ENCODE measurements at regions not wholly inside any gene's neighbourhood (a gene's known extent, or its start where the extent isn't known, plus 50 kb on each side); places are given as distances from the start of the nearest gene placed in this dataset.

DNA sequence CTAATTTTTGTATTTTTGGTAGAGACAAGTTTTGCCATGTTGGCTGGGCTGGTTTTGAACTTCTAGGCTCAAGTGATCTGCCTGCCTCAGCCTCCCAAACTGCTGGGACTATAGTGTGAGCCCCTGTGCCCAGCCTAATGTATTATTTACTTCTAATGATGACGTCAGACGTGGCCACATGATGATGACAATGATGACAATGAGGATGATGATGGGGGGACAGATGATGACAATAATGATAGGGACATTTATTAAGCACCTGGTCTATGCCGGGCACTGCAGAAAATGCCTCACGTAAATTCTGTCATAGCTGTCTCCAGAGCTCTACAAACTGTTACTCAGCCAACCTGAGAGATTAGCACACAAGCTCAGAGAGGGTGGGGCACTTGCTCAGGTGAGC is 169.3 kb downstream of the SHANK2 start:
- DNase-seq (no peak), ATAC-seq (replicated peaks) (no peak)
- no peak overlapping the region for H3K4me3 Mint-ChIP-seq
- H3K27me3 Mint-ChIP-seq: peaks cover 14 to 19% of the 10 kb centered on the region in 2 donors
- H3K36me3 Mint-ChIP-seq: no peaks in the 10 kb centered on the region
- H3K27ac Mint-ChIP-seq: no peak overlapping the region
- H3K4me1 Mint-ChIP-seq: peaks cover 0 to 5% of the 10 kb centered on the region in 2 donors
- no peaks in the 10 kb centered on the region for H3K9me3 Mint-ChIP-seq

DNA sequence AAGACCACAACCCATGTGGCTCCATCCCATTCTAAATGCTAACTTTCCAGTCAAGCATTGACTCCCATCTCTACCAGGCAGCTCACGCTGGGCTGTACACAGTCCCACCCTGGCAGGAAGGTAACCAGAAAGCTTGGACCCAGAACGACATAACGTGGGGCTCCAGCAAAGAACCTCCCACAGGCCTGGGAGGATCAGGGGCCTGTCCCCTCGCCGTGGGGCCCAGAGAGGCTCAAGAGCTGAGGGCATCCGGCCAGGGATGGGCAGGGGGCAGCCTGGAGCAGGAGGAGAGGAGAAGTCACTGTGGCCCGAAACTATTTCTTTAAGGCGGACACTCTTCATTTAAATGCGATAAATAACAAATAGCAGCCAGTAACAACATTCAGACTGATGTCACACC is 169.9 kb downstream of the SHANK2 start:
- DNase-seq: no peak

DNA sequence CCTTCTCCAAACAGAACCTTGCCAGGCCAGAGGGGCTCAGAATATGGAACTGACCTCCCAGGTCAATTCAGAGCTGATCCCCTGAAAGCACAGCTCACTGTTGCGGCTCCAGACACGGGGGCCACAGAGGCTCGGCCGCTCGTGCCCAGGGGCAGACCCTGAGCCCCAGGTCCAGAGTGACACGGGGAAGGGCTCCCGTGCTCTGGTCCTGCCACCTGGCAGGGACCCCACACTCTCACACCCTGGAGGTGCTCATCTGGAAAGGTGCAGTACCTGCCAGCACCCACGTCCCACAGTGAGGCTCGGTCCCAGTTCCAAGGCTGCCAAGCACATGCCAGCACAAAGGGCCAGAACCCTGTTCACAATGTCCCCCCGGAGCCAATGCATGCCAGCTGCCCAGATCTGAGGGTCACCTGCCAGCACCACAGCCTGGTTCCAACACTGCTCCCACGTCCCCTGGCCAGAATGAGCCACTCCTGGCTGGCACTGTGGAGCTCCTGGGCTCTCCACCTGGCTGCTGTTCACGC is 170.6 kb downstream of the SHANK2 start:
- H3K27ac Mint-ChIP-seq: no peak overlapping the region
- no peaks in the 10 kb centered on the region for H3K36me3 Mint-ChIP-seq
- peaks cover 24 to 25% of the 10 kb centered on the region in 2 donors for H3K27me3 Mint-ChIP-seq
- peaks cover 0 to 4% of the 10 kb centered on the region in 2 donors for H3K4me1 Mint-ChIP-seq
- DNase-seq (no peak), ATAC-seq (replicated peaks) (no peak)
- H3K4me3 Mint-ChIP-seq: no peak overlapping the region
- H3K9me3 Mint-ChIP-seq: no peaks in the 10 kb centered on the region

More for the DNA sequence above, 169.9 kb downstream of the SHANK2 start:
- H3K4me1 Mint-ChIP-seq: peaks cover 0 to 5% of the 10 kb centered on the region in 2 donors
- no peaks in the 10 kb centered on the region for H3K9me3 Mint-ChIP-seq
- no peak overlapping the region for H3K27ac Mint-ChIP-seq
- H3K4me3 Mint-ChIP-seq: no peak overlapping the region
- no peaks in the 10 kb centered on the region for H3K36me3 Mint-ChIP-seq
- ATAC-seq (replicated peaks): no peak
- peaks cover 19 to 23% of the 10 kb centered on the region in 2 donors for H3K27me3 Mint-ChIP-seq

GRCh38 chr11:71080239-71081097 is 171.9 kb downstream of the SHANK2 start:
- H3K9me3 Mint-ChIP-seq: no peaks in the 10 kb centered on the region
- ATAC-seq (replicated peaks) (peak; percentile 93 to 96), DNase-seq (peak; percentile 62)
- H3K27ac Mint-ChIP-seq: no peak overlapping the region
- peaks cover 0 to 2% of the 10 kb centered on the region in 2 donors for H3K4me1 Mint-ChIP-seq
- no peak overlapping the region for H3K4me3 Mint-ChIP-seq
- peaks cover 31 to 33% of the 10 kb centered on the region in 2 donors for H3K27me3 Mint-ChIP-seq
- H3K36me3 Mint-ChIP-seq: no peaks in the 10 kb centered on the region

DNA sequence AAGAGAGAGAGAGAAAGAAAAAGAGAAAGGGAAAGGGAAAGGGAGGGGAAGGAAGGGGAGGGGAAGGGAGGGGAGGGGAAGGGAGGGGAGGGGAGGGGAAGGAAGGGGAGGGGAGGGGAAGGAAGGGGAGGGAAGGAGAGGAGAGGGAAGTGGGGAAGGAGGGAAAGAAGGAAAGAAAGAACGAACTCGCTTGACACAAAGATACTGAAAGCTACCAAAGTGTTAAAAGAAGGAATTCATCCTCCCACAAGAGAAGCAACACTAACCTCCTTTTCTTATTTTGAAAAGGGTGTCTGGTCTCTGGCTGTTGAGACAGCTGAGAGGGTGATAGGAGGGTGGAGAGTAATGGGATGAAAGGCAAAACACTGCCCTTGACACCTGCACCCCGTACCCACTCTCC is 172.6 kb downstream of the SHANK2 start:
- peak in 1 of 2 donors; percentile 19 for ATAC-seq (replicated peaks)
- H3K4me3 Mint-ChIP-seq: no peak overlapping the region
- peaks cover 31 to 33% of the 10 kb centered on the region in 2 donors for H3K27me3 Mint-ChIP-seq
- H3K36me3 Mint-ChIP-seq: no peaks in the 10 kb centered on the region
- peaks cover 0 to 2% of the 10 kb centered on the region in 2 donors for H3K4me1 Mint-ChIP-seq
- DNase-seq: no peak
- H3K9me3 Mint-ChIP-seq: no peaks in the 10 kb centered on the region
- no peak overlapping the region for H3K27ac Mint-ChIP-seq

DNA sequence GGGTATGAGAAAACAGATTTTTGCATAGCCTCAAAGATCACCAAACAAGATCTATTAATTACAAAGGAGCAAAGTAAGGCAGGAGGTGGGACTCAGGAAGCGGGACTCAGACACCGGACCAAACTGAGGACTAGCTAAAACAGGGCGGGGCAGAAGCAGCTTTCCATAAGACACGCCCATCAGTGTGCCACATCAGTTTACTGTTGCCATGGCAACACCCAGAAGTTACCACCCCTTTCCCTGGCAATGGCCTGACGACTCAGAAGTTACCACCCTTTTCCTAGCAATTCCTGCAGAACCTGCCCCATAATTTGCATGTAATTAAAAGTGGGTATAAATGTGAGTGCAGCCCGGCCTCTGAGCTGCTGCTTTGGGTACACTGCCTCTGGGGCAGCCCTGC is 173.9 kb downstream of the SHANK2 start:
- peaks cover 36 to 39% of the 10 kb centered on the region in 2 donors for H3K27me3 Mint-ChIP-seq

DNA sequence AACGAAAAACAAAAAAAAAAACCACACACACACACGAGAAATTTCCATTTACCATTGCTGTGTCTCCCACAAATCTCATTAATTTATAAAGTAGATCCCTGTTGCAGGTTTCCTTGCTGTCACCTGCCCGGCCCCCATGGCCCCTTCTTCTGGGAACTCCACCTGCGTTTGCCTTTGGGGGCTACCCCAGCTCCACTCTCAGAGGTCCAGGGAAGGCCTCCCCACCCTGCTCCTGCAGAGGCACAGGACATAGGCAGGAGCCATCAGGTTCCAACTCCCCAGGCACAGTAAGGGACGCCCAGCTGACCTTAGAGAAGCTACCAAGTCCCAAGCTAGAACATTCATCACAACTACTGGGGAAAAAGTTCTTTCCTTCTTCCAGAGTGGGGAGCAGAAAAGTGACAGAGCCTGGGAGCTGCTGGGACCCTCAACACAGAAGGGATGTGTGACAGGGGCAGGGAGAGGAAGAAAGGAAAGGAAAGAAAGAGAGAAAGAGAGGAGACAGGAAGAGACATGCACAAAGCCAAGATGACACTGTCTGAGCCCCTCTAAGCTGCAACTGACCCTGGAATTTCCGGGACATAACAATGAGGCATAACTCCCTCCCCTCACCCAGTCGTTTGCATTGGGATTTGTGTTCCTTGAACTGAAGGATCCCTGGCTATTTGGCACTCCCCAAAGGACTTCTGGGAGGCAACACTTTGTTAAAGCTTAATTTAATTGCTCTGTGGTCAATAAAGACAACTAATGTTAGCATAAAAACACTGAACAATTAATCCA is 175.7 kb downstream of the SHANK2 start:
- Mint-ChIP-seq H3K36me3 (no peaks in the 10 kb centered on the region), H3K9me3 (no peaks in the 10 kb centered on the region), H3K27ac (no peak overlapping the region), H3K4me1 (peaks cover 0 to 2% of the 10 kb centered on the region in 2 donors), H3K4me3 (no peak overlapping the region), H3K27me3 (peaks cover 36 to 39% of the 10 kb centered on the region in 2 donors)
- no peak for ATAC-seq (replicated peaks)
- DNase-seq: no peak

More for the DNA sequence above, 173.9 kb downstream of the SHANK2 start:
- Mint-ChIP-seq H3K36me3 (no peaks in the 10 kb centered on the region), H3K4me3 (no peak overlapping the region), H3K9me3 (no peaks in the 10 kb centered on the region), H3K4me1 (peaks cover 0 to 2% of the 10 kb centered on the region in 2 donors), H3K27ac (no peak overlapping the region)
- DNase-seq (no peak), ATAC-seq (replicated peaks) (no peak)

GRCh38 chr11:71075871-71076420 is 176.4 kb downstream of the SHANK2 start:
- Mint-ChIP-seq H3K4me3 (no peak overlapping the region), H3K27me3 (peaks cover 35 to 36% of the 10 kb centered on the region in 2 donors), H3K9me3 (no peaks in the 10 kb centered on the region), H3K27ac (no peak overlapping the region), H3K36me3 (no peaks in the 10 kb centered on the region), H3K4me1 (peaks cover 0 to 2% of the 10 kb centered on the region in 2 donors)
- DNase-seq (no peak), ATAC-seq (replicated peaks) (no peak)

- Mint-ChIP-seq H3K36me3 (no peaks in the 10 kb centered on the region), H3K27me3 (peaks cover 27 to 29% of the 10 kb centered on the region in 2 donors), H3K4me3 (no peak overlapping the region), H3K27ac (no peak overlapping the region), H3K9me3 (no peaks in the 10 kb centered on the region), H3K4me1 (peaks cover 0 to 2% of the 10 kb centered on the region in 2 donors)
- DNase-seq: no peak
- no peak for ATAC-seq (replicated peaks)
Measured at GRCh38 chr11:71075116-71075720, 177.2 kb downstream of the SHANK2 start.

DNA sequence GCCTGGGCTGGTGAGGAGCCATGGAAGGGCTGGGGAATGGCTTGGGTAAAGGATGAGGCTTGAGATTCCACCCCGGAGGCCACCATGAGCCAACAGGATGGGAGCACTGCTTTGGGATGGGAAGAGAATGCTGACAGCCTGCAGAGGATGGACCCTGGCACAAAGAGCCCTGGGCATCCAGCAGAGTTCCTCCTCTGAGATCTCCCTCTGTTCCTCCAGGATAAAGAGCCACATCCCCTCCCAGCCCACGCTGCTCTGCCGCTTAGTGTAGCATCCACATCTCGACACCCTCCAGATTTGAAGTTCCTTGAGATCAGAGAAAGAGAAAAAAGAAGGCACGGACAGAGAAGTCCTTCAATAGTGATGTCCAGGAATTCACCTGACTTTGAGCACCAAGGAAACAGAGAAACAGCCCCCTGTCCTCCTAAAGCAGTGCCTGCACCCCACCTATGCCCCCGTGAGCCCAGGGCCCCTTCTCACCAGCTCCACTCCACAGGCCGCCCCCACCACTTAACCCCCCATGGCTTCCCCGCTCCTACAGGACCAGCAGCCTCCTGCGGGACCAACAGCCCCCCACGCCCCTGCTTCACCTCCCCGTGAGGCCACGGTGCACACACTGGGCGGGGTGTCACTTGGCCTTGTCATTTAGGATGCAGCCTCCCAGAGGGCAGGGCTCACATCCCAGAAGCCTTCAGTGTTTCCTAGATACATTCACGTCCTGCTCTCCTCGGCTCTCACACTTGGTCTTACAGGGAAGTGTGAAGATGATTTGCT is 180.5 kb downstream of the SHANK2 start:
- H3K4me1 Mint-ChIP-seq: no peaks in the 10 kb centered on the region
- no peaks in the 10 kb centered on the region for H3K36me3 Mint-ChIP-seq
- no peak overlapping the region for H3K4me3 Mint-ChIP-seq
- no peak for DNase-seq
- H3K27me3 Mint-ChIP-seq: peaks cover 14% of the 10 kb centered on the region in 2 donors
- H3K9me3 Mint-ChIP-seq: no peaks in the 10 kb centered on the region
- H3K27ac Mint-ChIP-seq: no peak overlapping the region
- no peak for ATAC-seq (replicated peaks)

DNA sequence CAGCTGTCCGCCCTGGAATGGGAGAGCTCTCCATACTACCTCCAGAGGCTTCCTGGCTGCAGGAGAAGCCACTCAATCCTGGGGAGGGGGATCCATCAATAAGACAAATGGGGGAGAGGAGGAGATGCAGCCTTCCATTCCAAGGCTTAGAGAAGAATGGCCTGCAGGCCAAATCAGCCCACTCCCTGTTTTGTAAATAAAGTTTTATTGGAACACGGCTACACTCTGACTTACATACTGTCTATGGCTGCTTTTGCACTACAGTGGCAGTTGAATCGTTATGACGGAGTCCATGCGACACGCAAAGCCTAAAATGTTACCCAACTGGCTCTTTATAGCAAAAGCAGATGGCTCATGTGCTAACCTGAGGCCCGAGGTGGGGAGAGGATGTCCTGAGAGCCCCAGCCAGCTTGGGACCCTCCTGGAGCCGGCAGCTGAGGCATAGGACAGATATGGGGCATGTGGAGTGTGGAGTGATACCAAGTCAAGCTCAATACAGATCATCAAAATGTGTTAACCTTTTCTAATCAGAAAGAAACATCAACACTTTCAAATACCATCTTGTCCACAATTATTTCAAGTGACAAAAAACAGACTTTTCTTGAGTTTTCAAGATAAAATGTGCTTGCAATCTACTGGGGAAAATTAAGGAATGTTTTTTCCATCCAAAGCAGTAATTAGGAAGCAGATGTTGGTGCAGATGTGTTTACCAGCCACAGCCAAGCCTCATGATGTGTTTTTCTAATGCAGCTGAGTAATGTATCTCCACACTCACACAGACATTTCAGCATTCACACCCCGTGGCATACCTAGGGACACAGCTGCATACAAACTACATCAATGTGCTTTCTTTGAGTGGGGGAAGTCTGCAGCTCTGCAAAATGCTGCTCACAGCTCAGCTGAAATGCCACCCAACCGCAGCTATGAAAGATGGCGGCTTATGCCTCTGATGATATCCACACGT is 181.6 kb downstream of the SHANK2 start:
- Mint-ChIP-seq H3K9me3 (no peaks in the 10 kb centered on the region), H3K27ac (no peak overlapping the region), H3K4me3 (no peak overlapping the region), H3K27me3 (peaks cover 4 to 6% of the 10 kb centered on the region in 2 donors), H3K36me3 (no peaks in the 10 kb centered on the region), H3K4me1 (no peaks in the 10 kb centered on the region)
- no peak for DNase-seq
- ATAC-seq (replicated peaks): no peak

DNA sequence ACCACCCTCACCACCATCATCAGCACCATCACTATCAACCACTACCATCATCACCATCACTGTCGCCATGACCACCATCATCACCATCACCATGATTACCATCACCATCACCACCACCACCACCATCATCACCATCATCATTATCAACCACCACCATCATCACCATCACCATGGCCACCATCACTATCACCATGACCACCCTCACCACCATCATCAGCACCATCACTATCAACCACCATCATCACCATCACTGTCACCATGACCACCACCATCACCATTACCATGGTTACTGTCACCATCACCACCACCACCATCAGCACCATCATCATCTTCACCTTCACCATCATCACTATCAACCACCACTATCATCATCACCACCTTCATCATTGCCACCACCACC is 183.4 kb downstream of the SHANK2 start:
- no peak overlapping the region for H3K27ac Mint-ChIP-seq
- H3K36me3 Mint-ChIP-seq: no peaks in the 10 kb centered on the region
- no peak for ATAC-seq (replicated peaks)
- DNase-seq: no peak
- peaks cover 0 to 10% of the 10 kb centered on the region in 2 donors for H3K4me1 Mint-ChIP-seq
- no peak overlapping the region for H3K4me3 Mint-ChIP-seq
- H3K9me3 Mint-ChIP-seq: no peaks in the 10 kb centered on the region
- peaks cover 21 to 22% of the 10 kb centered on the region in 2 donors for H3K27me3 Mint-ChIP-seq

Measured in stimulated activated naive B cell treated with anti-CD40 and anti-IgM and Interleukin-4, amounts not matched to agents 10 μg/mL and 1 μg/mL and 100 μg/mL, for 72 hours (primary cell).